Kidney (tissue), 13 donors: ENCODE measurements at regions not wholly inside any gene's neighbourhood (a gene's known extent, or its start where the extent isn't known, plus 50 kb on each side); places are given as distances from the start of the nearest gene placed in this dataset.

Experiments used
- DNase-seq, 5 donors: peaks; one replicate each; pipeline ENCODE4 v3.0.0-alpha.2; 2013 to 2020
- FAIRE-seq: peaks from 2 replicates; lab custom pipeline; 2012; peaks lifted over from hg19 to GRCh38; lab: Jason Lieb, UNC
- H3K27ac ChIP-seq, 2 donors: one replicate each; pipeline ENCODE4 v1.7.0; 2013; ENCODE audit warnings: low read depth in 2 of 2, low read length in 2 of 2, inconsistent platforms in 1 of 2
- H3K27me3 ChIP-seq: one replicate; pipeline ENCODE4 v1.7.1; 2013; ENCODE audit warnings: low read length, inconsistent platforms; ENCODE audit not compliant: control insufficient read depth, insufficient read depth
- H3K36me3 ChIP-seq, 3 donors: one replicate each; pipeline versions ENCODE4 v1.7.0 to v1.7.1; 2013; ENCODE audit warnings: low read length in 3 of 3, control low read depth in 1 of 3, inconsistent platforms in 1 of 3; ENCODE audit not compliant: insufficient read depth in 3 of 3, control insufficient read depth in 2 of 3
- H3K4me1 ChIP-seq, 3 donors: one replicate each; pipeline versions ENCODE4 v1.7.0 to v1.7.1; 2013; ENCODE audit warnings: low read length in 3 of 3, inconsistent platforms in 1 of 3, low read depth in 1 of 3; ENCODE audit not compliant: control insufficient read depth in 2 of 3, insufficient read depth in 2 of 3
- H3K4me3 ChIP-seq, 3 donors: one replicate each; pipeline versions ENCODE4 v1.7.0 to v1.8.1; 2013; ENCODE audit warnings: low read length in 3 of 3, control low read depth in 1 of 3, inconsistent platforms in 1 of 3
- H3K9ac ChIP-seq, 3 donors: one replicate each; pipeline versions ENCODE4 v1.7.0 to v1.7.1; 2013; ENCODE audit warnings: low read length in 3 of 3, control low read depth in 1 of 3, inconsistent platforms in 1 of 3
- H3K9me3 ChIP-seq, 3 donors: one replicate each; pipeline versions ENCODE4 v1.7.0 to v1.7.1; 2013; ENCODE audit warnings: low read length in 3 of 3, control low read depth in 1 of 3, inconsistent platforms in 1 of 3; ENCODE audit not compliant: control insufficient read depth in 2 of 3, insufficient read depth in 1 of 3
- CTCF ChIP-seq: IDR thresholded peaks from 3 replicates; pipeline ENCODE4 v1.5.1; 2012; ENCODE audit warnings: mild to moderate bottlenecking, moderate library complexity, borderline replicate concordance; ENCODE audit not compliant: insufficient read depth; ENCODE audit errors: extremely low read depth
- intact Hi-C: fragments of 100-400 bp; cut with DNase I; formaldehyde crosslinking; loops from one replicate; pipeline ENCODE4 v1.11.1; 2022
- donor health status: control.
- donor health status: control.
- donor health status: control.
- donor health status: control.
- donor health status: control.
- donor health status: DM: yes; HTN: yes; CAD: no.
- donor health status: Normal renal cell carcinoma (clear cell type).

GRCh38 chr16:13453325-13453724 is 466.6 kb upstream of the ERCC4 start:
- intact Hi-C loops, result no loop called here
- DNase-seq, result no peak
- H3K27ac ChIP-seq, result no peak overlapping the region
- H3K36me3 ChIP-seq, result no peaks in the 10 kb centered on the region
- no peaks in the 10 kb centered on the region for H3K27me3 ChIP-seq
- FAIRE-seq, result no peak
- no peak overlapping the region for H3K4me3 ChIP-seq
- no peak overlapping the region for H3K9ac ChIP-seq
- H3K9me3 ChIP-seq, result no peaks in the 10 kb centered on the region
- no peak for TF ChIP-seq CTCF
- H3K4me1 ChIP-seq, result peaks cover 0 to 9% (median 5%) of the 10 kb centered on the region in 3 donors

GRCh38 chr16:13453938-13454553 is 465.9 kb upstream of the ERCC4 start:
- no peaks in the 10 kb centered on the region for H3K27me3 ChIP-seq
- TF ChIP-seq CTCF, result peak; percentile 62
- no peak overlapping the region for H3K27ac ChIP-seq
- DNase-seq (peak in 3 of 5 donors; percentile 19 to 41 (median 39)), FAIRE-seq (peak; percentile 75)
- no peak overlapping the region for H3K9ac ChIP-seq
- H3K4me1 ChIP-seq, result peaks cover 0 to 9% (median 5%) of the 10 kb centered on the region in 3 donors
- H3K4me3 ChIP-seq, result no peak overlapping the region
- intact Hi-C loops, result no loop called here
- no peaks in the 10 kb centered on the region for H3K9me3 ChIP-seq
- no peaks in the 10 kb centered on the region for H3K36me3 ChIP-seq

DNA sequence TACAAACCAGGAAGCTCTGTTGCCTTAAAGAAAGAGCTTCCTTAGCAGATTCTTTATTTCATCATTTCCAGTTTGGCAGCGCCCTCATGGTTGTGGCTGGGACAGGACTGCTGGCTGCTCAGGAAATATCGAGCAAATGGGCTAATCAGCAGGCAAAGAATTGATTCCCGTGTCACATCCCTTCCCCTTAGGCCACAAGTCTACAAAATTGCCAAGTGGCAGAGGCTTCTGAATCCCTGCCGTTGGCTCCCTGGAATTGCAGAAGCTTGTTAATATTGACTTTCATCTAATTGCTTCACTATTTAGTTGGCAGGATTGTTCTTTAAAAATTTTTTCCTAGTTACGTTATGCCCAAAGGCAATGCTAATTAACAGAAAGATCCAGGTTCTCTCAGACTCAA is 456.3 kb upstream of the ERCC4 start:
- DNase-seq, result no peak
- Histone ChIP-seq H3K9me3 (no peaks in the 10 kb centered on the region), H3K9ac (no peak overlapping the region), H3K27ac (no peak overlapping the region), H3K36me3 (no peaks in the 10 kb centered on the region), H3K27me3 (no peaks in the 10 kb centered on the region), H3K4me1 (no peaks in the 10 kb centered on the region), H3K4me3 (no peak overlapping the region)
- intact Hi-C loops, result no loop called here
- no peak for TF ChIP-seq CTCF
- FAIRE-seq, result no peak

GRCh38 chr16:13471036-13471435 is 448.9 kb upstream of the ERCC4 start:
- no peaks in the 10 kb centered on the region for H3K4me1 ChIP-seq
- no peaks in the 10 kb centered on the region for H3K9me3 ChIP-seq
- no peak overlapping the region for H3K27ac ChIP-seq
- H3K27me3 ChIP-seq, result no peaks in the 10 kb centered on the region
- TF ChIP-seq CTCF, result no peak
- intact Hi-C loops, result no loop called here
- DNase-seq (peak in 3 of 5 donors; percentile 56 to 74 (median 65)), FAIRE-seq (no peak)
- no peaks in the 10 kb centered on the region for H3K36me3 ChIP-seq
- H3K4me3 ChIP-seq, result no peak overlapping the region
- no peak overlapping the region for H3K9ac ChIP-seq
